IPS-18c (cell line): ENCODE measurements at regions not wholly inside any gene's neighbourhood (a gene's known extent, or its start where the extent isn't known, plus 50 kb on each side); places are given as distances from the start of the nearest gene placed in this dataset.
"Not testable (repeated sequence)": the region's sequence is repeated elsewhere in the genome, so short reads cannot be mapped to it uniquely, and the experiment has no call there.

Source experiments
- H3K4me3 ChIP-seq: 2 replicates; pipeline ENCODE4 v1.7.0; 2013; ENCODE audit warnings: low read depth, mild to moderate bottlenecking, low read length, moderate library complexity; ENCODE audit not compliant: insufficient read depth
- H3K9me3 ChIP-seq: one replicate; pipeline ENCODE4 v1.6.1; 2013; ENCODE audit warnings: mild to moderate bottlenecking, low read length, moderate library complexity; ENCODE audit not compliant: control insufficient read depth, insufficient read depth

- H3K4me3 ChIP-seq: peak overlapping the region; percentile 20; the same call in 1 of the 2 replicates
- peaks cover 30% of the 10 kb centered on the region for H3K9me3 ChIP-seq
Observed at GRCh38 chr15:25245801-25246622, 192.8 kb downstream of the UBE3A start.

DNA sequence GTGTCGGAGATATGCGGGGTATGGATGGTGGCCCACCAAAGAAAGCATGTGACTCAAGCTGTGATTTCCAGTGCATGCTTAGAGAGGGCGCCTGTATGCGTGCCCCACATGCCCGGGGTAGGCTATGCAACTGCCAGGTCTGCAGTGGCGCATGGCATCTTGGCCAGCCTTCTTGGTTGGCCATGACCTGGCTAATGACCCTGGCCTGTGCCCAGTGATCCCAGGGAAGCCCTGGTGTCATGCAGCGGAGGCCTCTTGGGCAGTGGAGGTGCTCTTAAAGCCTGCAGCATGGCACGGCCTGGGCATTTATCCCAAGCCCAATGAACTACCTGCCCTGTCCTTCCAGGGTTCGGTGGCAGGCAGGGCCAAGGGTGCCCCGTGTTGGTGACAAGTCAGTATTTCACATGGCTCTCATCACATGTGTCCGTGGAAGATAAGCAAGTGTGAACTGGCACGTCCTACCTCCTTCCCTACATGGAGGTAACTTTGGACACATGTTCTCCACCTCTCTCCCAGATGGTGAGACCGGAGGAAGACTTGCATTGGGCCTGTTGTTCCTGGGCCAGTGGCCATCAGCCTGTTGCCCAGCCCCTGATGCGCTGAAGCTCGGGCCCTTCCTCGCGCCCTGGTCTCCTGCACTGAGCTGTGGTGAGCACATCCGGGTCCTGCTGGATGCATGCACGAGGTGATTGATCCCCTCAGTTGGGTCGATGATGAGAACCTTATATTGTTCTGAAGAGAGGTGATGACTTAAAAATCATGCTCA, 192.0 kb downstream of the UBE3A start:
- peaks cover 33% of the 10 kb centered on the region for H3K9me3 ChIP-seq

DNA sequence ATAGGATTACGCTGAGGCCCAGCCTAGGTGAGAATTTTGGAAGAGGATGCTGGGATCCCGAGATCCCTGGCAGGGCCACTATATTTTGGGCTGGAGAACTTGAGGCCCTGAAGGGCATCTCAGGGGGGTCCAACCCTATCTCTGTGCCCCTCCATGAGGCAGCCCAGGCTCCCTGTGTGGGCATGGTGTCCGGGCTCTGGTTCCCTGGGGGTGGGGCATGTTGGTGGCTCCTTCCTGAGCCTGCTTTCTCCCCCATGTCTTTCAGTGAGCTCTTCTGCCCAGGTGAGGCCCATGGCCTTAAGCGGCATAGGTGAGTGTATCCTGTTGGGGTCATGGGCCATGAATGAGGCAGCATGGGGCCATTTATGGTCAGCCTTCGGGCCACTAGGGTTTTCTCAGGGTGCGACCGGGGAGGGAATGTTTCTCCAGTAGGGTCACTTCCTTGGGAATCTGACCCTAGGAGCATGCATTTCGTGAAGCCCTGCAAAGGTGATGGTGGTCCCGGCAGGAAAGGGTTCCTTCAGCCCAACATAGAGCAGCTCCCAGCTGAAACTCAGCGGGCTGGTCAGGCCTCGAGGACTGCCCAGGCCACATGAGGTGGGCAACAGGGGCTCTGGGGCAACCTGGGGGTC, 191.3 kb downstream of the UBE3A start:
- H3K9me3 ChIP-seq: peaks cover 31% of the 10 kb centered on the region

More for the DNA sequence above, 192.0 kb downstream of the UBE3A start:
- peak overlapping the region; percentile 20; the same call in 1 of the 2 replicates for H3K4me3 ChIP-seq

GRCh38 chr15:25248087-25248486, 190.7 kb downstream of the UBE3A start:
- H3K4me3 ChIP-seq: not testable (repeated sequence)
- H3K9me3 ChIP-seq: peaks cover 30% of the 10 kb centered on the region

More for the DNA sequence above, 191.3 kb downstream of the UBE3A start:
- no peak overlapping the region for H3K4me3 ChIP-seq

DNA sequence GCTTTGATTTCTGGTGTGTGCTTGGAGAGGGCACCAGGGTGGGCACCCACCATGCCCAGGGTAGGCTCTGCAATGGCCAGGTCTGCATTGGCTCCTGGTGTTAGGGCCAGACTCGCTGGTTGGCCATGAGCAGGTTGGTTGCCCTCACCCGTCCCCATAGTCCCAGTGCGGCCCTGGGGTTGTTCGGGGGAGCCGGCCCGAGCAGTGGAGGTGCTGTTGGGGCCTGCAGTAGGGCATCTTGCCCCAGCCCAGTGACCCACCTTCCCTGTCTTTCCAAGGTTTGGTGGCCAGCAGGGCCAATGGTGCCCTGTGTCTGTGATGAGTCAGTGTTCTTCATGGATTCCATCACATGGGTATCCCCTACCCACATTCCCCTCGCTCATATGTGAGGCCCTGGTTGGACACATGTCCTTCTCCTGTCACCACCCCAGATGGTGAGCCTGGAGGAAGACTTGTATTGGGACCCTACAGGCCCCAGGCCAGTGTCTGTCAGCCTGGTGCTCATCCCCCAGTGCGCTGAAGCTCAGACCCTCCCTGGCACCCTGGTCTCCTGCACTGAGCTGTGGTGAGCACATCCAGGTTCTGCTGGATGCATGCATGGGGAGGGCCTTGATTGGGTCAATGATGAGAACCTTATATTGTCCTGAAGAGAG, 190.1 kb downstream of the UBE3A start:
- Histone ChIP-seq H3K9me3 (peaks cover 29% of the 10 kb centered on the region), H3K4me3 (no peak overlapping the region)

DNA sequence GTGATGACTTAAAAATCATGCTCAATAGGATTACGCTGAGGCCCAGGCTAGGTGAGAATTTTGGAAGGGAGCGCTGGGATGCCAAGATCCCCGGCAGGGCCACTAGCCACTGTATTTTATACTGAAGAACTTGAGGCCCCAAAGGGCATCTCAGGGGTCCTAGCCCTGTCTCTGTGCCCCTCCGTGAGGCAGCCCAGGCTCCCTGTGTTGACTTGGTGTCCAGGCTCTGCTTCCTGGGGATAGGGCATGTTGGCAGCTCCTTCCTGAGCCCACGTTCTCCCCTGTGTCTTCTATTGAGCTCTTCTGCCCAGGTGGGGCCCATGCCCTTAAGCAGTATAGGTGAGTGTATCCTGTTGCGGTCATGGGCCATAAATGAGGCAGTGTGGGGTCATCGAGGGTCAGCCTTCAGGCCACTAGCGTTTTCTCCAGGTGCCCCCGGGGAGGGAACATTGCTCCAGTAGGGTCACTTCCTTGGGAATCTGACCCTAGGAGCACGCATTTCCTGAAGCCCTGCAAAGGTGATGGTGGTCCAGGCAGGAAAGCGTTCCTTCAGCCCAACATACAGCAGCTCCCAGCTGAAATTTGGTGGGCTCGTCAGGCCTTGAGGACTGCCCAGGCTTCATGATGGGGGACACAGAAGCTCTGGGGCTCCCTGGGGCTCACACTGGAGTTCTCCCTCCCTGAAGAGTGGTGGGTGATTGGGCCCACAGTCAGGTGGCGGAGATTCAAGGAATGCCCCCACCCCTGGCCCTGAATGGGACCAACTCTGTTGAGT, 189.4 kb downstream of the UBE3A start:
- Histone ChIP-seq H3K9me3 (peaks cover 29% of the 10 kb centered on the region), H3K4me3 (no peak overlapping the region; the same call in 1 of the 2 replicates)

GRCh38 chr15:25250011-25250596, 188.7 kb downstream of the UBE3A start:
- peaks cover 28% of the 10 kb centered on the region for H3K9me3 ChIP-seq
- no peak overlapping the region for H3K4me3 ChIP-seq

- H3K9me3 ChIP-seq: peaks cover 23% of the 10 kb centered on the region
- no peak overlapping the region for H3K4me3 ChIP-seq
Observed at GRCh38 chr15:25250906-25251622, 187.8 kb downstream of the UBE3A start.

- Histone ChIP-seq H3K9me3 (peaks cover 20% of the 10 kb centered on the region), H3K4me3 (no peak overlapping the region)
Observed at GRCh38 chr15:25251700-25252390, 187.0 kb downstream of the UBE3A start.

- peaks cover 16% of the 10 kb centered on the region for H3K9me3 ChIP-seq
Observed at GRCh38 chr15:25253048-25253973, 185.5 kb downstream of the UBE3A start.

GRCh38 chr15:25268166-25268565, 170.7 kb downstream of the UBE3A start:
- H3K9me3 ChIP-seq: peaks cover 2% of the 10 kb centered on the region
- no peak overlapping the region for H3K4me3 ChIP-seq

More at GRCh38 chr15:25253048-25253973, 185.5 kb downstream of the UBE3A start:
- not testable (repeated sequence) for H3K4me3 ChIP-seq
